ENCODE measurements at regions not wholly inside any gene's neighbourhood (a gene's known extent, or its start where the extent isn't known, plus 50 kb on each side); places are given as distances from the start of the nearest gene placed in this dataset.
"Not testable (repeated sequence)": the region's sequence is repeated elsewhere in the genome, so short reads cannot be mapped to it uniquely, and the experiment has no call there.

DNA sequence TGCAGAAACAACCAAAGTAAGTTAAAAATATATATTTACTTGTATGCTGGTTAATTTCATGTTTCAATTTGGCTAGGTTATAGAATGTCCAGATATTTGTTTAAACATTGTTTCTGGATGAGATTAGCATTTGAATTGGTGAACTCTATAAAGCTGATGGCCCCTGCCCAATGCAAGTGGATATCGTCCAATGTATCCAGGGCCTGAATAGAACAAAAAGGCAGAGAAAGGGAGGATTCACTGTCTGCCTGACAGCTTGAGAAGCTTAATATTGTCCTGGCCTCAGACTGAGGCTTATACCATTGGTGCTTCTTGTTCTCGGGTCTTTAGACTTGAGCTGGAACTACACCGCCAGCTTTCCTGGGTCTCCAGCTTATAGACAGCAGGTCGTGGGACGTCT lies 446.7 kb upstream of the ACTBL2 start (continued):
- TF ChIP-seq EGR1 (IDR thresholded peaks at IDR 0.05; ENCODE audit: borderline replicate concordance, low read depth, low read length) (no peak), JUN (IDR thresholded peaks at IDR 0.05; ENCODE audit: low read depth, low read length) (no peak), MAFK (IDR thresholded peaks at IDR 0.05; ENCODE audit: low read depth, low read length) (no peak), NRF1 (IDR thresholded peaks at IDR 0.05; ENCODE audit: low read depth, low read length) (no peak)

DNA sequence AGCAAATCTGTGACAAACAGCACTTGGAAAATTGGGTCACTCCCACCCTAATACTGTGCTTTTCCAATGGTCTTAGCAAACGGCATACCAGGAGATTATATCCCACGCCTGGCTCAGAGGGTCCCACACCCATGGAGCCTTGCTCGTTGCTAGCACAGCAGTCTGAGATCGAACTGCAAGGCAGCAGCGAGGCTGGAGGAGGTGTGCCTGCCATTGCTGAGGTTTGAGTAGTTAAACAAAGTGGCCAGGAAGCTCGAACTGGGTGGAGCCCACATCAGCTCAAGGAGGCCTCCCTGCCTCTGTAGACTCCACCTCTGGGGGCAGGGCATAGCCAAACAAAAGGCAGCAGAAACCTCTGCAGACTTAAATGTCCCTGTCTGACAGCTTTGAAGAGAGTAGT lies 440.5 kb upstream of the ACTBL2 start:
- CTCF ChIA-PET (ENCODE audit: partially characterized antibody); POLR2A ChIA-PET (ENCODE audit: partially characterized antibody): not testable (repeated sequence)

More for the DNA sequence above, 440.5 kb upstream of the ACTBL2 start:
- not testable (repeated sequence) for H3K56ac ChIP-seq (replicated peaks; ENCODE audit: insufficient read length, low read depth, low read length); H2BK5ac ChIP-seq (ENCODE audit: low read depth, low read length); H3K23ac ChIP-seq (ENCODE audit: insufficient read length); H2BK120ac ChIP-seq (replicated peaks; ENCODE audit: low read depth, low read length); H3K79me2 ChIP-seq (ENCODE audit: control insufficient read depth in 1 of 2, insufficient read depth in 2 of 2, low read length in 2 of 2); H3K4me3 ChIP-seq (ENCODE audit: extremely low read depth in 1 of 4, insufficient read depth in 2 of 4, low read depth in 3 of 4, low read length in 4 of 4); H2BK20ac ChIP-seq (ENCODE audit: low read length); H3K14ac ChIP-seq (ENCODE audit: insufficient read length); H3K27me3 ChIP-seq (replicated peaks in 1 of 4; ENCODE audit: control insufficient read depth in 3 of 4, extremely low read depth in 1 of 4, insufficient read depth in 3 of 4, low read length in 3 of 4); H3K9me3 ChIP-seq (ENCODE audit: insufficient read depth in 2 of 2, low read depth in 1 of 2, low read length in 1 of 2); H3K4ac ChIP-seq (replicated peaks; ENCODE audit: insufficient read length, low read depth, low read length); H3K4me1 ChIP-seq (replicated peaks in 1 of 4; ENCODE audit: control insufficient read depth in 3 of 4, insufficient read depth in 4 of 4, low read length in 3 of 4); H2BK15ac ChIP-seq (ENCODE audit: low read length); H3K23me2 ChIP-seq (ENCODE audit: low read depth, low read length); H4K5ac ChIP-seq (ENCODE audit: insufficient read length, low read depth, low read length); H2AK5ac ChIP-seq (ENCODE audit: low read depth, low read length); H4K20me1 ChIP-seq (replicated peaks in 1 of 2; ENCODE audit: control insufficient read depth in 1 of 2, insufficient read depth in 2 of 2, low read length in 2 of 2); H3K4me2 ChIP-seq (ENCODE audit: insufficient read depth in 1 of 2, low read depth in 2 of 2, low read length in 2 of 2); H2BK12ac ChIP-seq (ENCODE audit: low read depth, low read length); H3K79me1 ChIP-seq (ENCODE audit: low read depth, low read length); H3K36me3 ChIP-seq (ENCODE audit: control insufficient read depth in 2 of 4, insufficient read depth in 4 of 4, low read length in 3 of 4); H3K18ac ChIP-seq (ENCODE audit: extremely low read depth, low read length); H3K9ac ChIP-seq (replicated peaks in 1 of 4; ENCODE audit: extremely low read depth in 1 of 4, low read depth in 3 of 4, low read length in 3 of 4); H2AFZ ChIP-seq (ENCODE audit: low read length); DNase-seq (ENCODE audit: low read depth in 1 of 2, low spot score in 2 of 2); H4K8ac ChIP-seq (ENCODE audit: extremely low read depth, insufficient read depth, low read length); FAIRE-seq; H3K27ac ChIP-seq (ENCODE audit: low read depth, low read length); H4K91ac ChIP-seq (replicated peaks; ENCODE audit: insufficient read length, low read length)
- 90% methylated on average over 5 of the region's 6 CpGs; no CpG with 5 or more reads in 1 of the 2 experiments for WGBS, 2 experiments (ENCODE audit: extremely low coverage in 1 of 2, insufficient coverage in 1 of 2, insufficient read length in 1 of 2, insufficient replicate concordance in 2 of 2, low coverage in 1 of 2, low lambda C conversion rate in 2 of 2, missing lambda C conversion rate in 1 of 2)

Measured in H1 (cell line).